ENCODE measurements at regions not wholly inside any gene's neighbourhood (a gene's known extent, or its start where the extent isn't known, plus 50 kb on each side); places are given as distances from the start of the nearest gene placed in this dataset.
"Not testable (repeated sequence)": the region's sequence is repeated elsewhere in the genome, so short reads cannot be mapped to it uniquely, and the experiment has no call there.

- Histone ChIP-seq H3K27ac (ENCODE audit: low read length) (no peak overlapping the region), H3K4me1 (ENCODE audit: insufficient read depth, low read length) (no peaks in the 10 kb centered on the region), H4K20me1 (ENCODE audit: insufficient read depth, low read length) (no peaks in the 10 kb centered on the region), H3K9me3 (ENCODE audit: insufficient read depth, low read length, severe bottlenecking) (no peaks in the 10 kb centered on the region), H2AFZ (ENCODE audit: low read depth, low read length) (no peak overlapping the region), H3K4me2 (ENCODE audit: insufficient read depth, low read length) (no peak overlapping the region), H3K27me3 (ENCODE audit: insufficient read depth, low read length, poor library complexity) (no peaks in the 10 kb centered on the region), H3K9ac (ENCODE audit: low read depth, low read length) (no peak overlapping the region), H3K79me2 (ENCODE audit: insufficient read depth, low read length) (no peaks in the 10 kb centered on the region), H3K36me3 (ENCODE audit: insufficient read depth, low read length) (no peaks in the 10 kb centered on the region), H3K4me3 (ENCODE audit: low read depth in 1 of 2, low read length in 2 of 2) (no peak overlapping the region)
- TF ChIP-seq EZH2 (IDR thresholded peaks at IDR 0.05; ENCODE audit: borderline replicate concordance, low read depth, low read length, severe bottlenecking) (no peak), CTCF (IDR thresholded peaks at IDR 0.05; ENCODE audit: borderline replicate concordance, extremely low read depth, low read length, poor library complexity, severe bottlenecking) (no peak)
- ATAC-seq (ENCODE audit: insufficient read depth, low read depth) (no peak), DNase-seq (no peak)
These were observed 161.8 kb upstream of the RGS6 start for GRCh38 chr14:71770431-71770830.

- not testable (repeated sequence) for H3K36me3 ChIP-seq (ENCODE audit: insufficient read depth, low read length); H3K9ac ChIP-seq (ENCODE audit: low read depth, low read length); H2AFZ ChIP-seq (ENCODE audit: low read depth, low read length); H3K79me2 ChIP-seq (ENCODE audit: insufficient read depth, low read length); H3K9me3 ChIP-seq (ENCODE audit: insufficient read depth, low read length, severe bottlenecking); ATAC-seq (ENCODE audit: insufficient read depth, low read depth); H4K20me1 ChIP-seq (ENCODE audit: insufficient read depth, low read length); H3K4me3 ChIP-seq (ENCODE audit: low read depth in 1 of 2, low read length in 2 of 2); H3K27me3 ChIP-seq (ENCODE audit: insufficient read depth, low read length, poor library complexity); DNase-seq; H3K4me1 ChIP-seq (ENCODE audit: insufficient read depth, low read length); H3K4me2 ChIP-seq (ENCODE audit: insufficient read depth, low read length); H3K27ac ChIP-seq (ENCODE audit: low read length)
These were observed 160.8 kb upstream of the RGS6 start for GRCh38 chr14:71771421-71771820.

GRCh38 chr14:71771996-71772395, 160.2 kb upstream of the RGS6 start:
- not testable (repeated sequence) for H3K27ac ChIP-seq (ENCODE audit: low read length); H3K4me3 ChIP-seq (ENCODE audit: low read depth in 1 of 2, low read length in 2 of 2); H3K36me3 ChIP-seq (ENCODE audit: insufficient read depth, low read length); H3K27me3 ChIP-seq (ENCODE audit: insufficient read depth, low read length, poor library complexity); H4K20me1 ChIP-seq (ENCODE audit: insufficient read depth, low read length); H2AFZ ChIP-seq (ENCODE audit: low read depth, low read length); H3K9ac ChIP-seq (ENCODE audit: low read depth, low read length); H3K4me2 ChIP-seq (ENCODE audit: insufficient read depth, low read length); H3K79me2 ChIP-seq (ENCODE audit: insufficient read depth, low read length); DNase-seq; ATAC-seq (ENCODE audit: insufficient read depth, low read depth); H3K9me3 ChIP-seq (ENCODE audit: insufficient read depth, low read length, severe bottlenecking)
- peaks cover 10% of the 10 kb centered on the region for H3K4me1 ChIP-seq (ENCODE audit: insufficient read depth, low read length)

- no peak overlapping the region for H3K9ac ChIP-seq (ENCODE audit: low read depth, low read length)
These were observed 158.2 kb upstream of the RGS6 start for GRCh38 chr14:71773898-71774481.

More at GRCh38 chr14:71773898-71774481, 158.2 kb upstream of the RGS6 start:
- no peak overlapping the region for H3K27ac ChIP-seq (ENCODE audit: low read length)
- no peak for ATAC-seq (ENCODE audit: insufficient read depth, low read depth)
- H3K4me1 ChIP-seq (ENCODE audit: insufficient read depth, low read length): peaks cover 13% of the 10 kb centered on the region
- no peak overlapping the region for H2AFZ ChIP-seq (ENCODE audit: low read depth, low read length)
- no peaks in the 10 kb centered on the region for H3K27me3 ChIP-seq (ENCODE audit: insufficient read depth, low read length, poor library complexity)
- H3K9me3 ChIP-seq (ENCODE audit: insufficient read depth, low read length, severe bottlenecking): no peaks in the 10 kb centered on the region
- no peaks in the 10 kb centered on the region for H3K36me3 ChIP-seq (ENCODE audit: insufficient read depth, low read length)
- H4K20me1 ChIP-seq (ENCODE audit: insufficient read depth, low read length): no peaks in the 10 kb centered on the region
- no peak overlapping the region for H3K4me3 ChIP-seq (ENCODE audit: low read depth in 1 of 2, low read length in 2 of 2)
- H3K79me2 ChIP-seq (ENCODE audit: insufficient read depth, low read length): no peaks in the 10 kb centered on the region
- no peak for DNase-seq
- H3K4me2 ChIP-seq (ENCODE audit: insufficient read depth, low read length): no peak overlapping the region
- TF ChIP-seq EZH2 (IDR thresholded peaks at IDR 0.05; ENCODE audit: borderline replicate concordance, low read depth, low read length, severe bottlenecking): no peak
- TF ChIP-seq CTCF (IDR thresholded peaks at IDR 0.05; ENCODE audit: borderline replicate concordance, extremely low read depth, low read length, poor library complexity, severe bottlenecking): no peak

Measured in DND-41 (cell line).